ENCODE measurements at regions not wholly inside any gene's neighbourhood (a gene's known extent, or its start where the extent isn't known, plus 50 kb on each side); places are given as distances from the start of the nearest gene placed in this dataset.

GRCh38 chr3:146838221-146838620, 233.1 kb upstream of the PLSCR5 start:
- DNase-seq (ENCODE audit: low spot score) = no peak

- DNase-seq (ENCODE audit: low spot score) = no peak
These were observed 229.8 kb upstream of the PLSCR5 start for GRCh38 chr3:146834917-146835316.

DNA sequence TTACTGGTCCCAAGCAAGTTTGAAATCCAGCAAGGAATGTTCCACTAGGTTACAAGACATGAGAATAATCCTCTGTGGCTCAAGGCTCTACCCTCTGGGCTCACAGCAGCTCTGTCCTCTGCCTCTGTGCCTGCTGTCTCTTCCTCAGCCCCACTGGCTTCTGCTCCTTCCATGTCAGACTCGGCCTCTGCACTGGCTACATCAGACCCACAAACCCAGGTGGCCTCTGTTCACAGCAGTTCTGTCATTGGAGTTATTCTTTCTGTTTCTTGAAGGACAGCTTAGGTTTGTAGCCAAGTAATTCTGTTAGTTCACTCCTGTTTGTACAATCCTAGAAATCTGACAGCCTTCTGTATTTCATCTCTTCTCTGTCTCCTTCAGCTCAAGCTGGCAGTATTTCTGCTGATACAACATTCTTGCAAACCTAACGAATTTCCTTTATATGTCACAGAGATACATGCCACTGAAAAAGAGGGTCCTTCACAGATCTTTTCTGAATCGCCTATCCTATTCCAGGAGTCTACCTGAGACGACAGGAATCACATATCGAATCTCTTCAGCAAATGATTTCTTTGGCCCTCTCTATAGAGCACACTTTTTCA, 227.8 kb upstream of the PLSCR5 start:
- DNase-seq (ENCODE audit: low spot score) = no peak

GRCh38 chr3:146831659-146832058, 226.5 kb upstream of the PLSCR5 start:
- no peak for DNase-seq (ENCODE audit: low spot score)

DNA sequence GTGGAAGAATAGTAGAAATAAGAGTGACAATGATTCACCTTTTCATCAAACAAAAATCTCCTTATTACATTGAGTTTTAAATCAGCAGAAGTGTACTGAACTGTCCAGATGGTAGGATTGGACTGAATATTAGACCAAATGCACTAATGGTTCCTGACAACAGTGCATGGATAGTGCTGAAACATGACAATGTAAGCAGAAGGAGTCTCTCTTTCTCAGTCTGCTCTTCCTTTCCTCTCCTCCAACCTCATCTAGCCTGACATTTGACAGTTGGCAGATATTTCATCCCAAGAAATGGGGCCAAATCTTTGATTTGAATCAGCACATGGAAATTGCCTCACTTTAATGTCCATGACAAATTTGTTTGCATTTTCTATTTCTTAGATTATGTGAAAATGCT, 225.1 kb upstream of the PLSCR5 start:
- no peak for DNase-seq (ENCODE audit: low spot score)

DNA sequence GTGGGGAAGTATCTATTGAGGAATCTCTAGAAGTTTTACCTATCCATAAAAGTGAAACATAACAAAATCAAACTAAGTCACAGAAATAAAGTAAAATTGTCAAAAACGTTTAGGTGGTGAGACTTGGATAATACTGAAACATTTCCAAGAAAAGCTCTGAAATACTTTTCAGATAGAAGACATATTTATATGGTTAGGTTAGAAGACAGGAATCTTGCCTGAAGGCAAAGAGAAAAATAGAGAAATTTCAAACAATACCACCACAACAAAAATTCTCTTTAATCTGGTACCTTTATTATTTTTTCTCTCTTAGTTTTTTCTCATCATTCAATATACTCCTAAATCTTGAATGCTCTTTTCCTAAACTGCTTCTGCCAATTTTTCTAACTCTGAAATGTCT, 222.7 kb upstream of the PLSCR5 start:
- DNase-seq (ENCODE audit: low spot score) = no peak

DNA sequence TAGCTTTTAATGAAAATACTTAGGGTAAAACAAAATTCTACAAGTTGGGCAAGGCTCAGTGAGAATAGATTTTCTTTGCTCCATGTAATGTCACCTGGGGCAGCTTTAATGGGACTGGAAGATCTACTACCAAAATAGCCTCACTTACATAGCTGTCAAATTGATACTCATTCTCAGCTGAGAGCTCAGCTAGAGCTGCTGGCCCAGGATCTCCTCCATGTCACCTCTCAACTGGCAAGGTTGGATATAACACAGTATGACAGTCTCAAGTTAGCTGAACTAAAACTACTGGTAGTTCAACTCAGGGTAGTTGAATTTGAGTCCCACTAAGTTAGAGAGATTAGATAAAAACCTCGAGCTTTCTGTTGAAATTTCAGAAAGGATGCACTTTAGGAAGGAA, 218.5 kb upstream of the PLSCR5 start:
- no peak for DNase-seq (ENCODE audit: low spot score)

- DNase-seq (ENCODE audit: low spot score) = no peak
These were observed 213.7 kb upstream of the PLSCR5 start for GRCh38 chr3:146818866-146819265.

DNA sequence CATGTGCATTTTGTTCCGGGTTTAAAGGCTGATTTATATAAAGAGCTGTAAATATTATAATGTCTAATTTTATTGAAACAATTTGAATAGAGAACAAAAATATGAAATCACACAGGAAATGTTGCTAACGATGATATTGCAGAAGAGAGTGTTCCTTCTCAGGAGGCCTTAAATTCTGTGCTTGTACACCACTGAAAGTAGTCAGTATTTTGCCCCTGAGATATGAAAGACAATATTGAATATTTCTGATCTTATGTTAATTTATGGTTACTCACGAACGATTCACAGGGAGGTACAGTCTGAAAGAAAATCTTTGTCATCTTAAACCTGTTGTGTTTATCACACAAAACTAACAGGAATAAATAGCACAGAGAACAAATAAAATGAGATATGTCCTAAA, 213.2 kb upstream of the PLSCR5 start:
- DNase-seq (ENCODE audit: low spot score) = no peak

GRCh38 chr3:146817704-146818103, 212.6 kb upstream of the PLSCR5 start:
- peak; percentile 16 for DNase-seq (ENCODE audit: low spot score)

- DNase-seq (ENCODE audit: low spot score) = no peak
These were observed 209.6 kb upstream of the PLSCR5 start for GRCh38 chr3:146814601-146815315.

DNA sequence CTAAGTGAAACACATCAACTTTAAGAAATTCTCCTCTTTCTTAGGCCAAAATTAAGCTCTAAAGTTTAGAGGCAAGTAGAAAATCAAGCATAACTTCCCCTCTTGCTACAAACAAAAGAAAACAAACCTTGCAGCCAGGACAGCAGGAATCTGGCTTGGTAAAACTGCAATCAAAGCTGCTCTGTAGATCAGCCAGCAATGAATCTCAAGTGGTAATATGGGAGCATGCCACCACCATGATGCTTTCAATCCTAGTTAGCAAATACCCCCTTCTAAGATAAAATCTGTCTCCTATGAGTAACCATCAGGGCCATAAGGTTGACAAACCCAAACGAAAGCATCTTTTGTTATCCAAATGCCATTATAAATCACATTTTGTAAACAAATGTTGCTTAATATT, 208.3 kb upstream of the PLSCR5 start:
- no peak for DNase-seq (ENCODE audit: low spot score)

GRCh38 chr3:146803745-146804144, 198.6 kb upstream of the PLSCR5 start:
- DNase-seq (ENCODE audit: low spot score) = no peak

GRCh38 chr3:146801492-146801891, 196.3 kb upstream of the PLSCR5 start:
- DNase-seq (ENCODE audit: low spot score) = no peak

- no peak for DNase-seq (ENCODE audit: low spot score)
These were observed 195.3 kb upstream of the PLSCR5 start for GRCh38 chr3:146800484-146800883.

DNA sequence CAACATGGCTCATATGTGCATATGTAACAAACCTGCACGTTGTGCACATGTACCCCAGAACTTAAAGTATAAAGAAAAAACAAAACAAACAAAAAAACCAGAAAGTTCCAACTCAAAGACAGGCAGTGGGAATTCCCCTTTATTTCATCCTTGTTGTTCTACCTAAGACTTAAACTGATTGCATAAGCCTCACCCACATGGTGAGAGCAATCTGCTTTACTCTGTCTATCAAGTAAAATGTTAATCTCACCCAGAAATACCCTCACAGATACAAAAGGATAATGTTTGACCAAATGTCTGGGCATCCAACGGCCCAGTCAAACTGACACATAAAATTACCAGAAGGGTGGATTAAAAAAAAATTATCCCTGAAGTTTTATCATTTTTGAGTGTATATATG, 190.9 kb upstream of the PLSCR5 start:
- no peak for DNase-seq (ENCODE audit: low spot score)

DNA sequence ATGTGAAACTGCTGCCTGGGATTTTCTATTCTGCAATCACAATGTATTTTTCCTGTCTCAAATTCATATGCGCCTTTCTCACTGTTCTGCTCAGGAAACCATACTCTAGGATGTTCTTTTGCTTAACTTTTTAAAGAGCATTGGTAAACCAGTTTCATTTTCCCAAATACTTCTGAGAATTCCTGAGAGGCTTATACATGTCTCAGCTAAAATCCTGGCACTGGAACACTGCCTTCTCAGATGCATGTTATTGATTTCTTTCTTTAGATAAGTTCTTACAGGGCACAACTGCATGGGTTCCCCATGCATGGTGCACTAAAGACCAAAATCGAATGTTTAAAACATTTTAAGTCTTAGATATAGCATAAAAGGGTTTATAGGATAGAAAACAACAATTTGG, 178.3 kb upstream of the PLSCR5 start:
- DNase-seq (ENCODE audit: low spot score) = no peak

GRCh38 chr3:146781606-146782005, 176.5 kb upstream of the PLSCR5 start:
- no peak for DNase-seq (ENCODE audit: low spot score)

- no peak for DNase-seq (ENCODE audit: low spot score)
These were observed 175.9 kb upstream of the PLSCR5 start for GRCh38 chr3:146781059-146781458.

DNA sequence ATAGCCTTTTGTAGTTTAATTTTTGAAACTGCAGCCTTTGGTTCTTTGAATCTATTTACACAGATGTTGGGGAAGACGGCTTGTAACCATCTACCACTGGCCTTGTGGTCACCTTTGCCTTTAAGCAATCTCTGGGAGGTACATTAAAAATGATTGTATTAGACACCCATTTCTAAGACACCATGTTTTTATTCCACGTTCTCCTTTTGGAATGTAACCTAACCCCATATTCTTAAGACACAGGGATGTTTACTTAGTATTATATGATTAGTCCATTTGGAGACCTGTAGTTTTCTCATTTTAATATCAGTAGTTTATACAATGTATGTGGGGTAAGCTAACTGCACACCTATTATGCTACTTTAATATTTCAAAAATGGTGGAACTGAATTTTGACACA, 175.1 kb upstream of the PLSCR5 start:
- no peak for DNase-seq (ENCODE audit: low spot score)

DNA sequence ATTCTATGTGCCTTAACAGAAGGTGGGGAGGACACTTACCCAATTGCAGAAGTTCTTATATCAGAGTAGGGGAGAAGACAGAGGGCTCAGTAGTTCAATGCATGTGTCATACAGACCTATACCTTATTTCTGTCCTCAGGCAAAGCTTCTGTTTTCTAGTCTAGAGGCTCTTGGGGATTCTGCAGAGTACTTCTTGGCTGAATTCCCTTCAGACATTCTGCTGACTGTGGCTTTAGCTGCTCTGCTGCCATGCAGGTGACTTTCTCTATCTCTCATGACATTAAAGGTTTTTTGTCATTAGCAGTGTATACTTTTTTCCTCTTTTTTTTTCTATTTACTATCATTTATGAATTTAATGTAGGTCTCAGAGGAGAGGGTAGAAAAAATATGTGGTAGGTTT, 172.8 kb upstream of the PLSCR5 start:
- DNase-seq (ENCODE audit: low spot score) = no peak

DNA sequence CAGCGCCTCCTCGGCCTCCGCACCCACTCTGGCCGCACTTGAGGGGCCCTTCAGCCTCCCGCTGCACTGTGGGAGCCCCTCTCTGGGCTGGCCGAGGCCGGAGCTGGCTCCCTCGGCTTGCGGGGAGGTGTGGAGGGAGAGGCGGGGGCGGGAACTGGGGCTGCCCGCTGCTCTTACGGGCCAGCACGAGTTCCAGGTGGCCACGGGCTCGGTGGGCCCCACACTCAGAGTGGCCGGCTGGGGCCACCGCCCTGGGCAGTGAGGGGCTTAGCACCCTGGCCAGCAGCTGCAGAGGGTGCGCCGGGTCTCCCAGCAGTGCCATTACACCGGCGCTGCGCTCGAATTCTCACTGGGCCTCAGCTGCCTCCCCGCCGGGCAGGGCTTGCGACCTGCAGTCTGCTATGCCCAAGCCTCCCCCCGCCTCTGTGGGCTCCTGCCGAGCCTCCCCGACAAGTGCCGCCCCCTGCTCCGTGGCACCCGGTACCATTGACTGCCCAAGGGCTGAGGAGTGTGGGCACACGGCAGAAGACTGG, 167.1 kb upstream of the PLSCR5 start:
- no peak for DNase-seq (ENCODE audit: low spot score)

GRCh38 chr3:146770881-146771280, 165.7 kb upstream of the PLSCR5 start:
- DNase-seq (ENCODE audit: low spot score) = no peak

- no peak for DNase-seq (ENCODE audit: low spot score)
These were observed 165.2 kb upstream of the PLSCR5 start for GRCh38 chr3:146770301-146770700.

Measured in kidney tubule cell (primary cell).